Tibial nerve (tissue), 4 donors: ENCODE measurements at regions not wholly inside any gene's neighbourhood (a gene's known extent, or its start where the extent isn't known, plus 50 kb on each side); places are given as distances from the start of the nearest gene placed in this dataset.

Experiments used
- DNase-seq, 2 donors: peaks; one replicate each; pipeline ENCODE4 v3.0.0-alpha.2; 2019; ENCODE audit warnings: low spot score in 2 of 2
- H3K27ac ChIP-seq, 4 donors: fragments of 200-600 bp; sonication (generic) in 3 of 4; one replicate each; pipeline ENCODE4 v1.5.1; 2017 to 2019; ENCODE audit warnings: mild to moderate bottlenecking in 1 of 4
- H3K27me3 ChIP-seq, 2 donors: fragments of 200-600 bp; sonication (generic) in 1 of 2; one replicate each; pipeline versions ENCODE4 v1.5.1 to v1.6.0; 2017 to 2019
- H3K36me3 ChIP-seq, 3 donors: fragments of 200-600 bp; sonication (generic); one replicate each; pipeline ENCODE4 v1.5.1; 2018 to 2019
- H3K4me1 ChIP-seq, 4 donors: fragments of 200-600 bp; sonication (generic) in 3 of 4; one replicate each; pipeline ENCODE4 v1.5.1; 2017 to 2019
- H3K4me3 ChIP-seq, 4 donors: fragments of 200-600 bp; sonication (generic) in 3 of 4; one replicate each; pipeline ENCODE4 v1.5.1; 2017 to 2019; ENCODE audit warnings: mild to moderate bottlenecking in 1 of 4, moderate library complexity in 1 of 4
- H3K9me3 ChIP-seq, 4 donors: fragments of 200-600 bp; sonication (generic) in 3 of 4; one replicate each; pipeline ENCODE4 v1.5.1; 2017 to 2019
- CTCF ChIP-seq, 5 experiments: fragments of 200-600 bp in 3 of 5; fragments of 450-650 bp in 2 of 5; sonication (generic) in 3 of 5; IDR thresholded peaks; one replicate each; pipeline ENCODE4 v1.5.1; 2016 to 2019; ENCODE audit warnings: antibody characterized with exemption in 5 of 5, mild to moderate bottlenecking in 3 of 5, moderate library complexity in 2 of 5
- EP300 ChIP-seq, 2 donors: sonication (generic); formaldehyde crosslinking; IDR thresholded peaks; one replicate each; pipeline ENCODE4 v1.6.1; 2017; ENCODE audit warnings: antibody characterized with exemption in 2 of 2, mild to moderate bottlenecking in 1 of 2
- POLR2A ChIP-seq, 2 donors: fragments of 450-650 bp; IDR thresholded peaks; one replicate each; pipeline ENCODE4 v1.6.1; 2017; ENCODE audit warnings: antibody characterized with exemption in 2 of 2, mild to moderate bottlenecking in 2 of 2, moderate library complexity in 2 of 2
- WGBS, 2 donors: methylation state at CpG; one replicate each; pipeline ENCODE4 v1.1.5; 2018; 5-methylcytosine and 5-hydroxymethylcytosine counted together

DNA sequence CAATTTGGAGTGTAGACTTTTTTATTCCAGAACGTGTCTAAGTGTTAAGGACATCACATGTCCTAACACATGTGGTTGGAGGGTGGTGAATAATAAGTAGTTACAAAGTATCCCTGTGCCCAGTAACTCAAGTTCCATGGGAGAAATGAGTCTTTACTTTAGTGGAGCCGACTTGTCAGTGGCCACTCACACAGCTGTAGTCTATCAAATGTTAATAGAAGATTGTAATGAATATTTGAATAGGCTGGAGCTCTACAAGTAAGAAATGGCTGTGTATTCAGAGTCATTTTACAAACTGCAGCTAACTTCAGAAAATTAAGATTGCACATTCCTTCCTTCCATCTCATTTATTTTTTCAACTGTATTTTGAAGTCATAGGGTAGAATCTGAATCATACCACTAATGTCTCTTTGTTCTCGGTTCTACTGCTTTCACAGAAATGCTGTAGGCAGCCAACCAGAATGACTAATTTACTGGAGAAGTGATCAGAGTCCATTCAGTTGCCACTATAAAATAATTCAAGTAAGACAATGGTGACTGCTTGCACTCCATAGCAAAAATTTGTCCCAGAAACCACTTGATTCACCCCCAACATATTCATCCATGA, 394.8 kb downstream of the NR2F1-AS1 start:
- H3K27ac ChIP-seq = peak overlapping the region in 2 of 4 donors; percentile 25 to 63
- 18 to 20% methylated on average over 3 of the region's 3 CpGs for WGBS, 2 donors
- H3K9me3 ChIP-seq = no peaks in the 10 kb centered on the region
- peaks cover 0 to 29% (median 0%) of the 10 kb centered on the region in 4 donors for H3K4me1 ChIP-seq
- DNase-seq = no peak
- H3K4me3 ChIP-seq = no peak overlapping the region
- no peaks in the 10 kb centered on the region for H3K27me3 ChIP-seq
- TF ChIP-seq POLR2A (IDR thresholded peaks at IDR 0.05) (no peak), EP300 (IDR thresholded peaks at IDR 0.05) (no peak), CTCF (IDR thresholded peaks at IDR 0.05) (no peak)
- H3K36me3 ChIP-seq = no peaks in the 10 kb centered on the region

DNA sequence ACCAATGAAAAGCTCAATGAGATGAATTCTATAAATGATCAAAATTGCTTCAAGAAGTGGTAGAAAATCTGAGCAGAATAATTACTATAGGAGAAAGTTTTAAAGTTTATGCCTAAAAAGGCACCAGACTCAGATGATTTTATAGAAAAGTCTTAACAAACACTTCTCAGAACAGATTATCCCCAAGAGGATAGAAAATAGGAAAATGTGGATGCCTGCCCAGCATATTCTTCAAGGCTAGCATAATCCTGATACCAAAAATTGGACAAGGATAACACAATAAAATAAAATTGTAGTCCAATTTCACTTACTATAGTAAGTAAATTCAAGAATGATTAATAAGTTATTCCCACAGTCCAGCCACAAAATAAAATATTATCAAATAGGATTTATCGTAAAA, 397.0 kb downstream of the NR2F1-AS1 start:
- Histone ChIP-seq H3K9me3 (no peaks in the 10 kb centered on the region), H3K27me3 (no peaks in the 10 kb centered on the region), H3K27ac (no peak overlapping the region), H3K4me1 (peaks cover 0 to 29% (median 0%) of the 10 kb centered on the region in 4 donors), H3K4me3 (no peak overlapping the region), H3K36me3 (no peaks in the 10 kb centered on the region)
- DNase-seq = no peak
- TF ChIP-seq CTCF (IDR thresholded peaks at IDR 0.05) (no peak), POLR2A (IDR thresholded peaks at IDR 0.05) (no peak), EP300 (IDR thresholded peaks at IDR 0.05) (no peak)
- 66% methylated on average over 1 of the region's 1 CpG for WGBS, 2 donors

GRCh38 chr5:93179466-93179865, 401.6 kb downstream of the NR2F1-AS1 start:
- no peaks in the 10 kb centered on the region for H3K27me3 ChIP-seq
- no peak for DNase-seq
- H3K4me1 ChIP-seq = peaks cover 0 to 10% (median 0%) of the 10 kb centered on the region in 4 donors
- H3K27ac ChIP-seq = no peak overlapping the region
- WGBS, 2 donors = 67 to 73% methylated on average over 1 of the region's 1 CpG
- H3K9me3 ChIP-seq = no peaks in the 10 kb centered on the region
- no peaks in the 10 kb centered on the region for H3K36me3 ChIP-seq
- no peak overlapping the region for H3K4me3 ChIP-seq
- TF ChIP-seq POLR2A (IDR thresholded peaks at IDR 0.05) = no peak
- TF ChIP-seq CTCF (IDR thresholded peaks at IDR 0.05) = no peak
- no peak for TF ChIP-seq EP300 (IDR thresholded peaks at IDR 0.05)

- no peak for DNase-seq
- no peak for TF ChIP-seq CTCF (IDR thresholded peaks at IDR 0.05)
- no peak for TF ChIP-seq EP300 (IDR thresholded peaks at IDR 0.05)
- TF ChIP-seq POLR2A (IDR thresholded peaks at IDR 0.05) = no peak
- Histone ChIP-seq H3K27me3 (no peaks in the 10 kb centered on the region), H3K4me3 (no peak overlapping the region), H3K4me1 (no peaks in the 10 kb centered on the region), H3K9me3 (peaks cover 0 to 14% (median 0%) of the 10 kb centered on the region in 4 donors), H3K27ac (no peak overlapping the region), H3K36me3 (no peaks in the 10 kb centered on the region)
- WGBS, 2 donors = 94 to 97% methylated on average over 1 of the region's 1 CpG
These were observed 406.1 kb downstream of the NR2F1-AS1 start for GRCh38 chr5:93174930-93175329.

GRCh38 chr5:93165559-93165958, 415.5 kb downstream of the NR2F1-AS1 start:
- peaks cover 0 to 42% (median 10%) of the 10 kb centered on the region in 4 donors for H3K4me1 ChIP-seq
- 68 to 73% methylated on average over 2 of the region's 2 CpGs for WGBS, 2 donors

More at GRCh38 chr5:93165559-93165958, 415.5 kb downstream of the NR2F1-AS1 start:
- Histone ChIP-seq H3K9me3 (peaks cover 0 to 2% (median 0%) of the 10 kb centered on the region in 4 donors), H3K4me3 (no peak overlapping the region), H3K27ac (peak overlapping the region in 1 of 4 donors; percentile 32), H3K36me3 (no peaks in the 10 kb centered on the region), H3K27me3 (no peaks in the 10 kb centered on the region)
- DNase-seq = no peak
- TF ChIP-seq EP300 (IDR thresholded peaks at IDR 0.05) (no peak), POLR2A (IDR thresholded peaks at IDR 0.05) (no peak), CTCF (IDR thresholded peaks at IDR 0.05) (no peak)
